Subcutaneous abdominal adipose tissue (tissue), 5 donors: ENCODE measurements at regions not wholly inside any gene's neighbourhood (a gene's known extent, or its start where the extent isn't known, plus 50 kb on each side); places are given as distances from the start of the nearest gene placed in this dataset.

ENCODE experiments used
- H3K27ac ChIP-seq: one replicate; pipeline ENCODE4 v1.7.0; 2013; ENCODE audit warnings: low read depth, mild to moderate bottlenecking, inconsistent platforms, low read length, moderate library complexity
- H3K27me3 ChIP-seq, 5 donors: one replicate each; pipeline ENCODE4 v1.7.0; 2013; ENCODE audit warnings: low read length in 5 of 5, inconsistent platforms in 1 of 5; ENCODE audit not compliant: control insufficient read depth in 5 of 5, insufficient read depth in 4 of 5
- H3K36me3 ChIP-seq, 5 donors: one replicate each; pipeline ENCODE4 v1.7.0; 2013; ENCODE audit warnings: low read length in 5 of 5; ENCODE audit not compliant: control insufficient read depth in 5 of 5, insufficient read depth in 5 of 5
- H3K4me1 ChIP-seq, 5 donors: one replicate each; pipeline ENCODE4 v1.7.0; 2013; ENCODE audit warnings: low read length in 5 of 5, mild to moderate bottlenecking in 3 of 5, moderate library complexity in 1 of 5; ENCODE audit not compliant: control insufficient read depth in 5 of 5, insufficient read depth in 5 of 5
- H3K4me3 ChIP-seq, 5 donors: one replicate each; pipeline ENCODE4 v1.7.0; 2013; ENCODE audit warnings: low read length in 5 of 5, low read depth in 1 of 5
- H3K9ac ChIP-seq, 5 donors: one replicate each; pipeline ENCODE4 v1.7.0; 2013; ENCODE audit warnings: low read length in 5 of 5, mild to moderate bottlenecking in 4 of 5, moderate library complexity in 3 of 5
- H3K9me3 ChIP-seq, 5 donors: one replicate each; pipeline ENCODE4 v1.7.0; 2013; ENCODE audit warnings: low read length in 5 of 5; ENCODE audit not compliant: control insufficient read depth in 5 of 5
- donor health status: healthy.
- donor health status: healthy.
- donor health status: healthy.
- donor health status: healthy.
- donor health status: healthy.

- Histone ChIP-seq H3K27me3 (no peaks in the 10 kb centered on the region), H3K27ac (peak overlapping the region; percentile 60), H3K9ac (no peak overlapping the region)
Measured at GRCh38 chr18:73458186-73458964, 590.6 kb upstream of the NETO1 start.

DNA sequence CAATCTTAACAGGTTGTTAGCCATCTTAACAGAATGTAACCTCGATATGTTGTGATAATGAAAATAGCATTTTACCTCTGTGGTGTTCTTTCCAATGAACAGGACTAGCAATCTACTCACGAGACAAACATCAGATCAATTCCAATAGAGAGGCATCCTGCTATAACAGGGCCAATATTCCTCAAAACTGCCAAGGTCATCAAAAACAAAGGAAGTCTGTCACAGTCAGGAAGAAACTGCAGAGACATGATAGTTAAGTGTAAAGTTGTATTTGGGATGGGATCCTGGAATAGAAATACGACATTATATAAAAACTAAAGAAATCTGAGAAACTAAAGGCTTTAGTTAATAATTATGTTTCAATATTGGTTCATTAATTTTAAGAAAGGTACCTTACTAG lies 588.9 kb upstream of the NETO1 start:
- Histone ChIP-seq H3K4me1 (peaks cover 0 to 17% (median 0%) of the 10 kb centered on the region in 5 donors), H3K27ac (peak overlapping the region; percentile 56), H3K36me3 (no peaks in the 10 kb centered on the region), H3K4me3 (no peak overlapping the region), H3K27me3 (no peaks in the 10 kb centered on the region), H3K9me3 (no peaks in the 10 kb centered on the region), H3K9ac (no peak overlapping the region)

More at GRCh38 chr18:73458186-73458964, 590.6 kb upstream of the NETO1 start:
- Histone ChIP-seq H3K36me3 (no peaks in the 10 kb centered on the region), H3K4me3 (no peak overlapping the region), H3K4me1 (peaks cover 0 to 23% (median 0%) of the 10 kb centered on the region in 5 donors), H3K9me3 (no peaks in the 10 kb centered on the region)

DNA sequence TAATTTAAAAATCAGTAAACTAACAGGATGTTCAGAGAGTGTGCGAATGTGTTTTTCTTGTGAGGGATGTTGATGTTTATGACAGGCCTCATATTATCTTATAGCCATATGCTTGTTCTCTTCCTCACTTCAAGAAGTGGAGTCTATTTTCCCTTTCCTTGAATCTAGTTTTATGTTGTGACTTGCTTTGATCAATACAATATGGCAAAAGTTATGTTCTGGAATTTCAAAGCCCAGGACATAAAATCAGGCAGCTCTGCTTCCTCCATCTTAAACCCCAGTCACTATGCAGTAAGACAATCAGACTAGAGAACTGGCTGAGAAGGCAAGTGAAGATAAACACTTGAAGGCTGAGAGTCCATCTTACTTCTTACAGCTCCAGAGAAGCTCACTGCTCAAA lies 585.1 kb upstream of the NETO1 start:
- Histone ChIP-seq H3K27me3 (no peaks in the 10 kb centered on the region), H3K4me1 (peaks cover 0 to 7% (median 0%) of the 10 kb centered on the region in 5 donors), H3K36me3 (no peaks in the 10 kb centered on the region), H3K9me3 (peaks cover 0 to 4% (median 0%) of the 10 kb centered on the region in 5 donors), H3K4me3 (no peak overlapping the region), H3K9ac (no peak overlapping the region), H3K27ac (no peak overlapping the region)

GRCh38 chr18:73446502-73446901 lies 578.7 kb upstream of the NETO1 start:
- no peak overlapping the region for H3K4me3 ChIP-seq
- H3K9me3 ChIP-seq: peaks cover 0 to 4% (median 0%) of the 10 kb centered on the region in 5 donors
- H3K27ac ChIP-seq: no peak overlapping the region
- H3K9ac ChIP-seq: no peak overlapping the region
- H3K27me3 ChIP-seq: no peaks in the 10 kb centered on the region
- H3K36me3 ChIP-seq: no peaks in the 10 kb centered on the region
- H3K4me1 ChIP-seq: no peaks in the 10 kb centered on the region

DNA sequence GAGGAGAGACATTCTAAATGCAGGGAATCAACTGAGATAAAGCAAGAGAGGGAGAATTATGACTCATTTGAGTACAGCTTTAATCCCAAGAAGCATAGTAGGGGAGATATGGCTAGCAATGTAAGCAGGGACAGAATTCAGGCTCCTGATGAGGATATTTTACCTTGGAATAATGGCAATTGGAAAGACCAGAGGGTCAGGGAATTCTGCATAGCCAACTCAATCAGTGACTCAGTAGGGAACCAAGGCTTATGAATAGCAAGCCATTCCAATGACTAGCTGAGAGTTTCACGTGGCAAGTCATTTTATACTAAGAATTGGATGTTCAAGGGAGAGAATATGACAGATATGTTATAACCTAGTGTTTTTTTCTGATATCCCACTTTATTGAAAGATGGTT lies 563.8 kb upstream of the NETO1 start:
- Histone ChIP-seq H3K9me3 (peaks cover 0 to 2% (median 0%) of the 10 kb centered on the region in 5 donors), H3K27me3 (no peaks in the 10 kb centered on the region), H3K9ac (no peak overlapping the region), H3K4me3 (no peak overlapping the region), H3K36me3 (no peaks in the 10 kb centered on the region), H3K27ac (no peak overlapping the region), H3K4me1 (no peaks in the 10 kb centered on the region)

GRCh38 chr18:73421010-73421409 lies 553.2 kb upstream of the NETO1 start:
- no peaks in the 10 kb centered on the region for H3K36me3 ChIP-seq
- peaks cover 0 to 2% (median 0%) of the 10 kb centered on the region in 5 donors for H3K9me3 ChIP-seq
- no peak overlapping the region for H3K9ac ChIP-seq
- no peaks in the 10 kb centered on the region for H3K27me3 ChIP-seq
- no peak overlapping the region for H3K4me3 ChIP-seq
- no peak overlapping the region for H3K27ac ChIP-seq
- H3K4me1 ChIP-seq: no peaks in the 10 kb centered on the region

DNA sequence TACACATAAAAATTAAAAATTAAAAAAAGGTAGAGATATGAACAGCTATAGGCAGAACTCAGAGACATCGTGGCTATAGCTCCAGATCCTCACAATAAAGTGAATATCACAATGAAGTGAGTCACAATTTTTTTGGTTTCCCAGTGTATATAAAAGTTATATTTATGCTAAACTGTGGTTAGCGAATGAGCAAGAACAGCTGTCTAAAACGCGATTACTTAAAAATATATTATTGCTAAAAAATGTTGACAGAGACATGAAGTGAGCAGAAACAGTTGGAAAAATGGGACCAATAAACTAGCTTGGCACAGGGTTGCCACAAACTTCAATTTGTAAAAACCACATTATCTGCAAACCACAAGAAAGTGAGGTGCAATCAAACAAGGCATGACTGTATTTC lies 551.7 kb upstream of the NETO1 start:
- Histone ChIP-seq H3K4me1 (no peaks in the 10 kb centered on the region), H3K9me3 (peaks cover 0 to 2% (median 0%) of the 10 kb centered on the region in 5 donors), H3K27me3 (no peaks in the 10 kb centered on the region), H3K27ac (no peak overlapping the region), H3K36me3 (no peaks in the 10 kb centered on the region), H3K4me3 (no peak overlapping the region), H3K9ac (no peak overlapping the region)

GRCh38 chr18:73414598-73414997 lies 546.8 kb upstream of the NETO1 start:
- H3K4me1 ChIP-seq: no peaks in the 10 kb centered on the region
- H3K9ac ChIP-seq: no peak overlapping the region
- H3K27me3 ChIP-seq: no peaks in the 10 kb centered on the region
- H3K36me3 ChIP-seq: no peaks in the 10 kb centered on the region
- H3K4me3 ChIP-seq: no peak overlapping the region
- H3K9me3 ChIP-seq: peaks cover 0 to 2% (median 0%) of the 10 kb centered on the region in 5 donors
- no peak overlapping the region for H3K27ac ChIP-seq

DNA sequence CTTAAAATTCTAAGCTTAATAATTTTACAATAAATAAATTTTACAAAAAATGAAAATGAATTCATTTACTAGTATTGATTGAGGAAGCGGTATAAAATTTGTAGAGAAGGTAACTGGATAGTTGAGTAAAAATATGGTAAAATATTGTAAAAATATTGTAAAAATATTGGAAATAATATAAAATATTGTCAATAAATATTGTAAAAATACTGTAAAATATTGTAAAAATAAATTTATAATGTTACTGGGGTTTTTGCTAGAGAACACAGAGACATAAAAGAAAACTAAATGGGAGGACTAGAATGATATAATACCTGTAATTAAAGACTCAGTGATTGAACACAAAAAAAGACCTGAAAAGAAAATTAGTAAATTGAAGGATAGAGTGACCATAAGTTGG lies 546.3 kb upstream of the NETO1 start:
- no peak overlapping the region for H3K4me3 ChIP-seq
- H3K9me3 ChIP-seq: peaks cover 0 to 2% (median 0%) of the 10 kb centered on the region in 5 donors
- no peak overlapping the region for H3K9ac ChIP-seq
- no peak overlapping the region for H3K27ac ChIP-seq
- H3K4me1 ChIP-seq: peaks cover 0 to 3% (median 0%) of the 10 kb centered on the region in 5 donors
- H3K27me3 ChIP-seq: no peaks in the 10 kb centered on the region
- no peaks in the 10 kb centered on the region for H3K36me3 ChIP-seq

DNA sequence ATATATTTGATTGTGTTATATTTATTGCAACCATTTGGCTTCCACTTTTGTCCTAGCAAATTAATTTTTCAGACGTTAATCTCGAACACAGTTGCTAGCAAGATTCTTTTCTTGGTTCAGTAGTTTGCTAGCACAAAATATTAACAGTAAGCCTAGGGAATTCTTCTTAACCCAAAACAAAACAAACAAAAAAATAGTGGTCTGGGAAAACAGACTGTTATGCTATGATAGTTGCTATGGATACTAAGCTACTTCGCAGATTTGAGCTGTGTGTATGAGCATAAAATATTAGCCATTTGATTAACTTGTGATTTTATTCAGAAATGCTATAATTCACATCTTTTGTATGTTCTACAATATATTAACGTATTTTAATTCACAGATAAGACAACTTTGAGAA lies 541.5 kb upstream of the NETO1 start:
- Histone ChIP-seq H3K27ac (no peak overlapping the region), H3K4me3 (no peak overlapping the region), H3K4me1 (peaks cover 0 to 11% (median 0%) of the 10 kb centered on the region in 5 donors), H3K9me3 (no peaks in the 10 kb centered on the region), H3K27me3 (no peaks in the 10 kb centered on the region), H3K9ac (no peak overlapping the region), H3K36me3 (no peaks in the 10 kb centered on the region)
